Frontal cortex (tissue), 3 donors: ENCODE measurements at regions not wholly inside any gene's neighbourhood (a gene's known extent, or its start where the extent isn't known, plus 50 kb on each side); places are given as distances from the start of the nearest gene placed in this dataset.
"Not testable (repeated sequence)": the region's sequence is repeated elsewhere in the genome, so short reads cannot be mapped to it uniquely, and the experiment has no call there.

Source experiments
- DNase-seq, 2 donors: peaks; one replicate each; pipeline ENCODE4 v3.0.0; 2012; ENCODE audit warnings: low spot score in 2 of 2
- FAIRE-seq: peaks from 2 replicates; lab custom pipeline; 2012; peaks lifted over from hg19 to GRCh38; lab: Jason Lieb, UNC
- donor health status: control.
- donor health status: control.
- donor health status: control.

DNA sequence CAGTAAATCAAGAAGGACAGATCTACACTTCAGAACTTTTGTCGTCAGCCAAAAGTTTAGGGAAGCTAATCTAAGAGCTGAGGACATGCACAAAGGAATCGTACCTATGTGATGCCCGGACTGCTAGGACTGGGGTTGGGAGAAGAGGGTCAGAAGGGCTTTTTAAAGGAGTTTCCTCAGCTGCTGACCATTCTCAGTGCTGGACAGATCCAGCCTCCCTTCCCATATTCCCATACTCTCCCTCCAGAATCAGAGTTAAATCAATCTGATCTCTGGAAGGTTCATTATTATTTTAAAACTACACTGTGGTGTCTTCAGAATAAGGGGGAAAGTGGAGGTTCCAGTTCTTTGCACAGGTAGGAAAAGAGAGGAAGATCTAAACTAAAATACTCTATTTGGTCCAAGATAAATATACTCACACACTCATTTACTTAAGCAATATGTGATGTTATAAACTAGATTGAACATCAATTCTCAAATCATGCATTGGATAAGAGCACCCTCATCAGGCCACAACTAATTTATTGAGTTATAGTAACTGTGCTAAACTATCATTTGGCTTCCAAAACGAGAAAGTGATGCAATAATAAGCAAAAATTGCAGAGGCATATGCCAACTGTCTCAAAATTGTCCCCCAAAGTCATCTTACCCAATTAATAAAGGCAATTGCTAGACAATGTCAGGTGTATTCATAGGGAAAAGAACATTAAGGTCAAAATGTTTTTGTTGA, 124.7 kb downstream of the HNRNPD start:
- FAIRE-seq, result no peak
- DNase-seq, result no peak

GRCh38 chr4:82247629-82248028, 126.2 kb downstream of the HNRNPD start:
- no peak for FAIRE-seq
- DNase-seq, result no peak

- DNase-seq, result no peak
- no peak for FAIRE-seq
Observed at GRCh38 chr4:82247171-82247570, 126.6 kb downstream of the HNRNPD start.

DNA sequence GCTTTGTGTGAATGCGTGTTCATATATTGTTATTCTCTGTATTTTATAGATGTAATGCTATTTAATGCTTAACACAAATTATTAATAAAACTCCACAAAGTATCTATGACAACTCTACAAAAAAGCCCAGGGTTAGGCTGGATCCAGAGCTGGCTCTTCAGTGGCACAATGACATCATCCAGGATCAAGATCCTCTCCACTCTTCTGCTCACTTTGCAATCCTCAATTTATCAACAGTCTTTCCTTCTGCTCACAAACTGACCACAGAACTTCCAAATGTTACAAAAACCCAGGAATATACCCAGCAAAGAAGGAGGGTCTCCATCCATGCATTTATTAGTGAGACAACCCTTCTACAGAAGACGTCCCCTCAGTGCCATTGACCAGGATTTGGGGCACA, 132.3 kb downstream of the HNRNPD start:
- DNase-seq (no peak), FAIRE-seq (no peak)

- DNase-seq (no peak), FAIRE-seq (no peak)
Observed at GRCh38 chr4:82240410-82240809, 133.4 kb downstream of the HNRNPD start.

GRCh38 chr4:82237142-82237541, 136.6 kb downstream of the HNRNPD start:
- DNase-seq, FAIRE-seq: not testable (repeated sequence)

- DNase-seq (no peak), FAIRE-seq (no peak)
Observed at GRCh38 chr4:82235346-82235745, 138.4 kb downstream of the HNRNPD start.

DNA sequence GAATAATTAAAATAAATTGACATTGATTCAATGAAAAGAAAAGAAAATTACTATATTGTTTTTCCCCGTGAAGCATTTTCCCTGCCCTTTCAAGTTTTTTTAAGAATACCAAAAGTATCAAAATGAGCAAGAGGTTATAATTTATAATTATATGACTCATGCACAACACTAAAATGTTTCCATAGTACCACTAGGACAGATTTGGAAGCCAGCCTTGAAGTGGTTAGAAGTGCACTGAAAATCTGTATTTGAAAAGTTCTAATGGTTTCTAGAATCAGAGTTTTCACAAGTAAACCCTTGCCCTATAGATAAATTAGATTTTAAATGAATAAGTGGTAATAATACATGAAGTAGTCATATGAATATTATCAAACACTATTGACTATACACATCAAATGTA, 140.9 kb downstream of the HNRNPD start:
- no peak for FAIRE-seq
- DNase-seq, result no peak

DNA sequence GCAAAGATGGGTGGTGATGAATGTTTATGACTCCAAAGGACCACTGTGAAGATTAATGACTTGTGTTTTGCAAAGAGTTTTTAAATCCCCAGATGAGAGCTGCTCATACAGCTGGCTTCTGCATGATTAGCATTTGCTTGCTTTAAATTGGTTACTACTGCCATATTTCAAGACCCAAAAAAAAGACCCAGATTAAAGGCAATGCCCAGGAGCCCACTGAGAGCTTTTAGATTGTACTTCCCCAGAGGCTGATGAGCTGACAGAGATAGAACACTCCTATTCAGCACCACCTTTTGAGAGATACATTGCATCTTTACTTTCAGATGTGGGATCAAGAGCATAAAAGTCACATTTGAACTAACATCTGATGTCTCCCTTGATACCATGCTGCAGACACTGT, 142.0 kb downstream of the HNRNPD start:
- no peak for FAIRE-seq
- DNase-seq, result no peak

DNA sequence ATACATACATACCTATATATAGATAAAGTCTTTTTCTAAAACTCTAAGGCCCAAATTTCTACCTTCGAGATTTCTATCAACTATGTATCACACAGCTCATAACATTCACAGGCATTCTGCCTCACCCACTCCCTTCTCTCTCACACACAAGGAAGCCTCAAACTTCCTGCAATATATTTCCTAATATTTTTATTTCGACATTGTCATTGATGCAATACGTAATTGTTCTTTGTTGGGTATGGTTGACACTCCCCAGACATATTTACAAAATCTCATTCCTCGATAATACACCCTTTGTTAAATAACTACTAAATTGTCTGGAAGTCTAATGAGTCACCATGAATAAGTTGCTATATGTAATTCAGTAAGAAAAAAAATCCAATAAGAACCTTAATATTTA, 143.5 kb downstream of the HNRNPD start:
- no peak for FAIRE-seq

DNA sequence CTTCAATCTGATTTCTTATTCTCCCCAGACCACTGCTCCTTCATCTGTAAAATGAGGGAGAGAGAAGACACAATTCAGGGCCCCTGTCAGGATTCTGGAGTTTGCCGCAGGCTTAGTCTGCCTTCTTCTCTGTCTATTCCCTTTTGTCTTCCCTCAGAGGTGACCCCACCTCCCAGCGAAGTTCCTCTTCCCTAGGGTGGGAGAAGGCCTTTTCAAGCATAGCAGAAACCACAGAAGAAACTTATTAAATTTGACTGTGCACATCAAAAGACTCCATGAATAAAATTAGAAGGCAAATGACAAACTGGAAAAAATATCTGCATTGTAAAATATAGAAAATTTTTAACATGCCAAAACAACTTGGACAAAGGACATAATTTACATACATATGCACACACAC, 148.8 kb downstream of the HNRNPD start:
- no peak for DNase-seq
- no peak for FAIRE-seq

More for the DNA sequence above, 143.5 kb downstream of the HNRNPD start:
- DNase-seq, result no peak

GRCh38 chr4:82223715-82224114, 150.1 kb downstream of the HNRNPD start:
- no peak for DNase-seq
- no peak for FAIRE-seq

DNA sequence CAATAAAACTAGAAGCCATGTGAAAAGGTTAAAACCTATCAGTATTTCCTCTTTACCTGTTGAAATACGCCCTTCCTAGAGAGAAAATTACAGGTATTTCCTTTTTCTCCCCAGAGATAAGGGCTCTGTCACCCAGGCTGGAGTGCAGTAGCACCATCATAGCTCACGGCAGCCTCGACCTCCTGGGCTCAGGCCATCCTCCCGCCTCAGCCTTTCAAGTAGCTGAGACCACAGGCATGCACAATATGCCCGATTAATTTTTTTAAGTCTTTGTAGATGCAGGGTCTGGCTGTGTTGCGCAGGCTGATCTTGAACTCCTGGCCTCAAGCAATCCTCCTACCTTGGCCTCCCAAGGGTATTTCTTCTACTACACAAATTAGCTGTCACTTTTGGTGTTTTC, 154.4 kb downstream of the HNRNPD start:
- no peak for FAIRE-seq
- DNase-seq, result no peak

DNA sequence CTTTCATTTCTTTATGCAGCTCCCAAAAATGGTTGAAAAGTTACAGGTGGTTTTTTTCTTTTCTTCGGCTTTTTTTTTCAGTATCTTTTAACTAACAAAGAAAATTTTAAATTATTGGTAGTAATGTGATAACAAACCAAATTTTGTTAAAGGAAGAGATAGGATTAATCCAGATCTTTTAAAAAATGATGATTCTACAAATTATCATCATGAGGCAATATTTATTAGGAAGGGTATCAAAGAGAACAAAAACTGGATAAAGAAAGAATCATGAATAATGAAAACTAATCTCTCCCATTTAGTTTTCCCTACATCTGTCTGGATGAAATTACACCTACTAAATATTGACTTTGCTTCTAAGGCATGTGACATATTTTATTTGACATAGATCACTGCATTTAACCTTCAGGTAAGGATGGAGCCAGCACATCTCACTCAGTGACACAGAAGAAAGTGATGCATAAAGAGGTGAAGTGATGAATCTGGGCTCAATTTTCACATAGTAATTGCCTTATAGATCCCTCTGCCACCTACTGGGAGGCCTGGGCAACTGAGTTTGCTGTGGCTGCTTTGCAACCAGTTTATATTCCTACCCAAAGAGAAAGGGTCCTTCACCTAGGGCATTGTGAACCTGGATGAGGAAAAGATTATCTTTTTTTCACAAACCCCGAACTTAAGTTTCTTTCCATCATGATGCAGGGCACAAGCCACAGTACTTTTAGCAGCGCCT, 155.6 kb downstream of the HNRNPD start:
- DNase-seq (peak in 1 of 2 donors; percentile 3), FAIRE-seq (peak; percentile 34)

- DNase-seq, result no peak
- no peak for FAIRE-seq
Observed at GRCh38 chr4:82216219-82216618, 157.6 kb downstream of the HNRNPD start.

- DNase-seq (no peak), FAIRE-seq (no peak)
Observed at GRCh38 chr4:82215800-82216199, 158.0 kb downstream of the HNRNPD start.

- FAIRE-seq, result no peak
- no peak for DNase-seq
Observed at GRCh38 chr4:82215039-82215438, 158.8 kb downstream of the HNRNPD start.

GRCh38 chr4:82213485-82214417, 160.0 kb downstream of the HNRNPD start:
- FAIRE-seq (no peak), DNase-seq (no peak)

- FAIRE-seq (no peak), DNase-seq (no peak)
Observed at GRCh38 chr4:82201805-82202641, 171.8 kb downstream of the HNRNPD start.

GRCh38 chr4:82201303-82201702, 172.5 kb downstream of the HNRNPD start:
- DNase-seq (no peak), FAIRE-seq (no peak)
